Hepatocyte (in vitro differentiated cells): ENCODE measurements at regions not wholly inside any gene's neighbourhood (a gene's known extent, or its start where the extent isn't known, plus 50 kb on each side); places are given as distances from the start of the nearest gene placed in this dataset.

ENCODE experiments used
- EZH2 ChIP-seq: fragments of 200-600 bp; sonication (generic); IDR thresholded peaks from 2 replicates; pipeline ENCODE4 v1.6.1; 2016; ENCODE audit warnings: antibody characterized with exemption, mild to moderate bottlenecking, borderline replicate concordance
- TF ChIP-seq, protein P1 (sequence below): fragments of 200-600 bp; sonication (generic); IDR thresholded peaks from 2 replicates; pipeline ENCODE4 v1.5.1; 2016; ENCODE audit warnings: antibody characterized with exemption, mild to moderate bottlenecking; ENCODE audit not compliant: poor library complexity

DNA sequence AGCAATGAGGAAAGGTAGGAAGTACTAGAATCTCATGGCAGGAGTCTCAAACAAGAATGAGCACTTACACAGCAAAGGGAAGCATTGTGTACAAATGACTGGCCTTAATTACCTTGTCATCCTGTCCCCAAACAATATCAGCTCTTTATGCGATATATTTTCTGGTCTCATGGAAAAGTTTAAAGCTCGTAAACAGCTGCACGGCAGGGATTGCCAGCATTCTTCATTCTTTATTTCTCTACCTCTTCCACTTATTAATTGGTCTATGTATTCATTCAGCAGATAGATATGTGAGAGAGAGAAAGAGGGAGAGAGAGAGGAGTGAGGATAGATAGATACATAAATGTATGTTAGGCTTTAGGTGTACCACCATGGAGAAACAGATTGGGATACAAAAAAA is 155.8 kb upstream of the FAT4 start:
- TF ChIP-seq, protein P1, sequence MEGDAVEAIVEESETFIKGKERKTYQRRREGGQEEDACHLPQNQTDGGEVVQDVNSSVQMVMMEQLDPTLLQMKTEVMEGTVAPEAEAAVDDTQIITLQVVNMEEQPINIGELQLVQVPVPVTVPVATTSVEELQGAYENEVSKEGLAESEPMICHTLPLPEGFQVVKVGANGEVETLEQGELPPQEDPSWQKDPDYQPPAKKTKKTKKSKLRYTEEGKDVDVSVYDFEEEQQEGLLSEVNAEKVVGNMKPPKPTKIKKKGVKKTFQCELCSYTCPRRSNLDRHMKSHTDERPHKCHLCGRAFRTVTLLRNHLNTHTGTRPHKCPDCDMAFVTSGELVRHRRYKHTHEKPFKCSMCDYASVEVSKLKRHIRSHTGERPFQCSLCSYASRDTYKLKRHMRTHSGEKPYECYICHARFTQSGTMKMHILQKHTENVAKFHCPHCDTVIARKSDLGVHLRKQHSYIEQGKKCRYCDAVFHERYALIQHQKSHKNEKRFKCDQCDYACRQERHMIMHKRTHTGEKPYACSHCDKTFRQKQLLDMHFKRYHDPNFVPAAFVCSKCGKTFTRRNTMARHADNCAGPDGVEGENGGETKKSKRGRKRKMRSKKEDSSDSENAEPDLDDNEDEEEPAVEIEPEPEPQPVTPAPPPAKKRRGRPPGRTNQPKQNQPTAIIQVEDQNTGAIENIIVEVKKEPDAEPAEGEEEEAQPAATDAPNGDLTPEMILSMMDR, result no peak
- no peak for TF ChIP-seq EZH2
